ENCODE measurements at regions not wholly inside any gene's neighbourhood (a gene's known extent, or its start where the extent isn't known, plus 50 kb on each side); places are given as distances from the start of the nearest gene placed in this dataset.

- TF ChIP-seq CTCF (IDR thresholded peaks at IDR 0.05; ENCODE audit: borderline replicate concordance, insufficient read depth, low read depth, low read length): no peak
- no peak overlapping the region for H3K4me3 ChIP-seq (ENCODE audit: low read depth, low read length)
These were observed 338.3 kb downstream of the CBLN4 start for GRCh38 chr20:55667024-55667423.

GRCh38 chr20:55656231-55656775, 349.0 kb downstream of the CBLN4 start:
- no peak for TF ChIP-seq CTCF (IDR thresholded peaks at IDR 0.05; ENCODE audit: borderline replicate concordance, insufficient read depth, low read depth, low read length)
- no peak overlapping the region for H3K4me3 ChIP-seq (ENCODE audit: low read depth, low read length)

- no peak for TF ChIP-seq CTCF (IDR thresholded peaks at IDR 0.05; ENCODE audit: borderline replicate concordance, insufficient read depth, low read depth, low read length)
These were observed 354.5 kb downstream of the CBLN4 start for GRCh38 chr20:55650657-55651360.

GRCh38 chr20:55649254-55649653, 356.1 kb downstream of the CBLN4 start:
- H3K4me3 ChIP-seq (ENCODE audit: low read depth, low read length): no peak overlapping the region
- TF ChIP-seq CTCF (IDR thresholded peaks at IDR 0.05; ENCODE audit: borderline replicate concordance, insufficient read depth, low read depth, low read length): no peak

More at GRCh38 chr20:55650657-55651360, 354.5 kb downstream of the CBLN4 start:
- no peak overlapping the region for H3K4me3 ChIP-seq (ENCODE audit: low read depth, low read length)

- no peak for TF ChIP-seq CTCF (IDR thresholded peaks at IDR 0.05; ENCODE audit: borderline replicate concordance, insufficient read depth, low read depth, low read length)
- no peak overlapping the region for H3K4me3 ChIP-seq (ENCODE audit: low read depth, low read length)
These were observed 358.5 kb downstream of the CBLN4 start for GRCh38 chr20:55646851-55647250.

GRCh38 chr20:55641497-55641896, 363.8 kb downstream of the CBLN4 start:
- no peak for TF ChIP-seq CTCF (IDR thresholded peaks at IDR 0.05; ENCODE audit: borderline replicate concordance, insufficient read depth, low read depth, low read length)
- H3K4me3 ChIP-seq (ENCODE audit: low read depth, low read length): no peak overlapping the region

GRCh38 chr20:55635870-55636269, 369.4 kb downstream of the CBLN4 start:
- no peak for TF ChIP-seq CTCF (IDR thresholded peaks at IDR 0.05; ENCODE audit: borderline replicate concordance, insufficient read depth, low read depth, low read length)
- H3K4me3 ChIP-seq (ENCODE audit: low read depth, low read length): no peak overlapping the region
